DND-41 (cell line): ENCODE measurements at regions not wholly inside any gene's neighbourhood (a gene's known extent, or its start where the extent isn't known, plus 50 kb on each side); places are given as distances from the start of the nearest gene placed in this dataset.

Source experiments
- CTCF ChIP-seq: IDR thresholded peaks from 2 replicates; pipeline ENCODE4 v1.5.1; 2012; ENCODE audit warnings: borderline replicate concordance, low read length, moderate library complexity, mild to moderate bottlenecking; ENCODE audit not compliant: poor library complexity, severe bottlenecking; ENCODE audit errors: extremely low read depth
- EZH2 ChIP-seq: IDR thresholded peaks from 3 replicates; pipeline ENCODE4 v1.6.1; 2012; ENCODE audit warnings: borderline replicate concordance, low read depth, mild to moderate bottlenecking, moderate library complexity, low read length, inconsistent platforms; ENCODE audit not compliant: severe bottlenecking

GRCh38 chr1:96313216-96313615 is 408.4 kb upstream of the PTBP2 start:
- no peak for TF ChIP-seq CTCF
- TF ChIP-seq EZH2: no peak
